BJ (cell line): ENCODE measurements at regions not wholly inside any gene's neighbourhood (a gene's known extent, or its start where the extent isn't known, plus 50 kb on each side); places are given as distances from the start of the nearest gene placed in this dataset.

Experiments used
- CTCF ChIA-PET: fragments of 350-600 bp; formaldehyde crosslinking; extraction: SDS; loops from one replicate; lab custom pipeline; 2021; ENCODE audit warnings: antibody characterized with exemption, inconsistent platforms; lab: Yijun Ruan, JAX
- POLR2A ChIA-PET: fragments of 300-600 bp; sonication (Branson Sonifier 250); formaldehyde crosslinking; extraction: SDS; loops from one replicate; lab custom pipeline; 2021; ENCODE audit warnings: antibody characterized with exemption; lab: Charles Lee
- DNase-seq: peaks from one replicate; pipeline ENCODE4 v3.0.0-alpha.2; 2011; ENCODE audit warnings: low read depth
- H3K27me3 ChIP-seq: 2 replicates; pipeline ENCODE4 v1.6.0; 2011; ENCODE audit warnings: low read length; ENCODE audit not compliant: control insufficient read depth, insufficient read depth
- H3K36me3 ChIP-seq: 2 replicates; pipeline ENCODE4 v1.5.1; 2011; ENCODE audit warnings: low read length; ENCODE audit not compliant: control insufficient read depth, insufficient read depth
- H3K4me3 ChIP-seq: 2 replicates; pipeline ENCODE4 v1.5.1; 2011; ENCODE audit warnings: low read depth, mild to moderate bottlenecking, control low read depth, low read length
- TF ChIP-seq, protein P1 (sequence below): IDR thresholded peaks from 2 replicates; pipeline ENCODE4 v1.5.1; 2011; ENCODE audit warnings: low read depth, mild to moderate bottlenecking, control low read depth, inconsistent platforms, low read length, moderate library complexity; ENCODE audit not compliant: insufficient read depth

- DNase-seq, result no peak
- H3K36me3 ChIP-seq, result no peaks in the 10 kb centered on the region
- no peak overlapping the region for H3K4me3 ChIP-seq
- TF ChIP-seq, protein P1, sequence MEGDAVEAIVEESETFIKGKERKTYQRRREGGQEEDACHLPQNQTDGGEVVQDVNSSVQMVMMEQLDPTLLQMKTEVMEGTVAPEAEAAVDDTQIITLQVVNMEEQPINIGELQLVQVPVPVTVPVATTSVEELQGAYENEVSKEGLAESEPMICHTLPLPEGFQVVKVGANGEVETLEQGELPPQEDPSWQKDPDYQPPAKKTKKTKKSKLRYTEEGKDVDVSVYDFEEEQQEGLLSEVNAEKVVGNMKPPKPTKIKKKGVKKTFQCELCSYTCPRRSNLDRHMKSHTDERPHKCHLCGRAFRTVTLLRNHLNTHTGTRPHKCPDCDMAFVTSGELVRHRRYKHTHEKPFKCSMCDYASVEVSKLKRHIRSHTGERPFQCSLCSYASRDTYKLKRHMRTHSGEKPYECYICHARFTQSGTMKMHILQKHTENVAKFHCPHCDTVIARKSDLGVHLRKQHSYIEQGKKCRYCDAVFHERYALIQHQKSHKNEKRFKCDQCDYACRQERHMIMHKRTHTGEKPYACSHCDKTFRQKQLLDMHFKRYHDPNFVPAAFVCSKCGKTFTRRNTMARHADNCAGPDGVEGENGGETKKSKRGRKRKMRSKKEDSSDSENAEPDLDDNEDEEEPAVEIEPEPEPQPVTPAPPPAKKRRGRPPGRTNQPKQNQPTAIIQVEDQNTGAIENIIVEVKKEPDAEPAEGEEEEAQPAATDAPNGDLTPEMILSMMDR, result no peak
- H3K27me3 ChIP-seq, result no peaks in the 10 kb centered on the region
- POLR2A ChIA-PET, result no interaction called here
- CTCF ChIA-PET, result no interaction called here
Measured at GRCh38 chrY:7684546-7684945, 773.0 kb upstream of the AMELY start.

- ChIA-PET CTCF (interaction anchor here (0.7 to 0.9 kb wide), 2 partner anchors 22 to 26 kb away, joined by 3 to 4 read pairs; no protein-coding TSS in a partner anchor), POLR2A (interaction anchor here (0.6 kb wide), 1 partner anchor 313 kb away, joined by 7 read pairs; no protein-coding TSS in a partner anchor)
- DNase-seq, result peak; percentile 25
- TF ChIP-seq, protein P1, result no peak
- no peak overlapping the region for H3K4me3 ChIP-seq
- no peaks in the 10 kb centered on the region for H3K27me3 ChIP-seq
- H3K36me3 ChIP-seq, result no peaks in the 10 kb centered on the region
Measured at GRCh38 chrY:7682386-7682785, 770.8 kb upstream of the AMELY start.

DNA sequence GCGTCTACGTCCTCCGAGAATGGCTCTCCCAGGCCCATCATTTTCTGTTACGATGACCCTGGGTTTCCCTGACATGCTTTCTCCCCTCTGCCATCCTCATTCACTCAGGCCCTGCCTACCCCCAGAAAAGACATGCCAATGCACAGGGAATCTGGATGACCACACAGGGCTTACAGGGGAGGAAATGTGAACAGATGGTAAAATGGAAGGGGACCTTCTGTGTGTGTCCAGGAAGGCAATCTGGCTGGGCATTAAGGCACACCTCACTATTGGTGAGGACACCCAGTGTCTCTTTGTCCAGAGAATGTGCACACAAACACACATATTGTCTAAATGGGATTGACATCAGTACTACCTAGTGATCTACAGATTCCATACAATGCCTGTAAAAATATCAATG is 769.9 kb upstream of the AMELY start:
- Histone ChIP-seq H3K36me3 (no peaks in the 10 kb centered on the region), H3K4me3 (no peak overlapping the region), H3K27me3 (no peaks in the 10 kb centered on the region)
- TF ChIP-seq, protein P1, result no peak
- POLR2A ChIA-PET, result no interaction called here
- CTCF ChIA-PET, result interaction anchor here (0.7 to 1.1 kb wide), 3 partner anchors 21 to 246 kb away, joined by 3 to 4 read pairs (median 3); no protein-coding TSS in a partner anchor
- no peak for DNase-seq

DNA sequence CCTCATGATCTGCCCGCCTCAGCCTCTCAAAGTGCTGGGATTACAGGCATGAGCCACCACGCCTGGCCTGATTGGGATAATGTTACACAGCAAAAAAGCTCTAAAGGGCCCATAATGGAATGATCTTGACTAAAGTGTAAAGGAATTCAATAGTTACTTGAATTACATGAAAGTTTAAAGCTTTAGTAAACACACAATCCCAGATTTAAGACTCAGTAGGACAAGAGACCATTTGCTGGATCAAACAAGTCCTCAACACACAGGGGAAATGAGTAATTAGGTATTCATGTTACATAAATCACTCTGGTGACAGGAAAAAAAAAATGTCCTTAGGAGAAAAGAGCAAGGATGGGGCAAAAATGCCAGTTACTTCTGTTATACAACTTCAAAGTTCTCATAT is 762.9 kb upstream of the AMELY start:
- CTCF ChIA-PET, result no interaction called here
- peak; percentile 19 for DNase-seq

GRCh38 chrY:7672796-7673195 is 761.2 kb upstream of the AMELY start:
- no peak for DNase-seq
- no peak overlapping the region for H3K4me3 ChIP-seq
- CTCF ChIA-PET, result interaction anchor here (0.5 kb wide), 1 partner anchor 24 kb away, joined by 3 read pairs; no protein-coding TSS in a partner anchor
- H3K27me3 ChIP-seq, result no peaks in the 10 kb centered on the region
- POLR2A ChIA-PET, result no interaction called here
- no peaks in the 10 kb centered on the region for H3K36me3 ChIP-seq
- TF ChIP-seq, protein P1, result no peak

More for the DNA sequence above, 762.9 kb upstream of the AMELY start:
- no peak overlapping the region for H3K4me3 ChIP-seq
- no peaks in the 10 kb centered on the region for H3K36me3 ChIP-seq
- TF ChIP-seq, protein P1, result no peak
- POLR2A ChIA-PET, result no interaction called here
- H3K27me3 ChIP-seq, result no peaks in the 10 kb centered on the region
